ENCODE measurements at regions not wholly inside any gene's neighbourhood (a gene's known extent, or its start where the extent isn't known, plus 50 kb on each side); places are given as distances from the start of the nearest gene placed in this dataset.

GRCh38 chr2:12807907-12808810 is 91.4 kb downstream of the TRIB2 start:
- TF ChIP-seq CTCF (IDR thresholded peaks at IDR 0.05) (no peak), EZH2 (IDR thresholded peaks at IDR 0.05; ENCODE audit: borderline replicate concordance, insufficient read depth, low read depth, low read length, poor library complexity, severe bottlenecking) (no peak)

All from B cell (primary cell).